ENCODE measurements at regions not wholly inside any gene's neighbourhood (a gene's known extent, or its start where the extent isn't known, plus 50 kb on each side); places are given as distances from the start of the nearest gene placed in this dataset.

- TF ChIP-seq, protein P1, sequence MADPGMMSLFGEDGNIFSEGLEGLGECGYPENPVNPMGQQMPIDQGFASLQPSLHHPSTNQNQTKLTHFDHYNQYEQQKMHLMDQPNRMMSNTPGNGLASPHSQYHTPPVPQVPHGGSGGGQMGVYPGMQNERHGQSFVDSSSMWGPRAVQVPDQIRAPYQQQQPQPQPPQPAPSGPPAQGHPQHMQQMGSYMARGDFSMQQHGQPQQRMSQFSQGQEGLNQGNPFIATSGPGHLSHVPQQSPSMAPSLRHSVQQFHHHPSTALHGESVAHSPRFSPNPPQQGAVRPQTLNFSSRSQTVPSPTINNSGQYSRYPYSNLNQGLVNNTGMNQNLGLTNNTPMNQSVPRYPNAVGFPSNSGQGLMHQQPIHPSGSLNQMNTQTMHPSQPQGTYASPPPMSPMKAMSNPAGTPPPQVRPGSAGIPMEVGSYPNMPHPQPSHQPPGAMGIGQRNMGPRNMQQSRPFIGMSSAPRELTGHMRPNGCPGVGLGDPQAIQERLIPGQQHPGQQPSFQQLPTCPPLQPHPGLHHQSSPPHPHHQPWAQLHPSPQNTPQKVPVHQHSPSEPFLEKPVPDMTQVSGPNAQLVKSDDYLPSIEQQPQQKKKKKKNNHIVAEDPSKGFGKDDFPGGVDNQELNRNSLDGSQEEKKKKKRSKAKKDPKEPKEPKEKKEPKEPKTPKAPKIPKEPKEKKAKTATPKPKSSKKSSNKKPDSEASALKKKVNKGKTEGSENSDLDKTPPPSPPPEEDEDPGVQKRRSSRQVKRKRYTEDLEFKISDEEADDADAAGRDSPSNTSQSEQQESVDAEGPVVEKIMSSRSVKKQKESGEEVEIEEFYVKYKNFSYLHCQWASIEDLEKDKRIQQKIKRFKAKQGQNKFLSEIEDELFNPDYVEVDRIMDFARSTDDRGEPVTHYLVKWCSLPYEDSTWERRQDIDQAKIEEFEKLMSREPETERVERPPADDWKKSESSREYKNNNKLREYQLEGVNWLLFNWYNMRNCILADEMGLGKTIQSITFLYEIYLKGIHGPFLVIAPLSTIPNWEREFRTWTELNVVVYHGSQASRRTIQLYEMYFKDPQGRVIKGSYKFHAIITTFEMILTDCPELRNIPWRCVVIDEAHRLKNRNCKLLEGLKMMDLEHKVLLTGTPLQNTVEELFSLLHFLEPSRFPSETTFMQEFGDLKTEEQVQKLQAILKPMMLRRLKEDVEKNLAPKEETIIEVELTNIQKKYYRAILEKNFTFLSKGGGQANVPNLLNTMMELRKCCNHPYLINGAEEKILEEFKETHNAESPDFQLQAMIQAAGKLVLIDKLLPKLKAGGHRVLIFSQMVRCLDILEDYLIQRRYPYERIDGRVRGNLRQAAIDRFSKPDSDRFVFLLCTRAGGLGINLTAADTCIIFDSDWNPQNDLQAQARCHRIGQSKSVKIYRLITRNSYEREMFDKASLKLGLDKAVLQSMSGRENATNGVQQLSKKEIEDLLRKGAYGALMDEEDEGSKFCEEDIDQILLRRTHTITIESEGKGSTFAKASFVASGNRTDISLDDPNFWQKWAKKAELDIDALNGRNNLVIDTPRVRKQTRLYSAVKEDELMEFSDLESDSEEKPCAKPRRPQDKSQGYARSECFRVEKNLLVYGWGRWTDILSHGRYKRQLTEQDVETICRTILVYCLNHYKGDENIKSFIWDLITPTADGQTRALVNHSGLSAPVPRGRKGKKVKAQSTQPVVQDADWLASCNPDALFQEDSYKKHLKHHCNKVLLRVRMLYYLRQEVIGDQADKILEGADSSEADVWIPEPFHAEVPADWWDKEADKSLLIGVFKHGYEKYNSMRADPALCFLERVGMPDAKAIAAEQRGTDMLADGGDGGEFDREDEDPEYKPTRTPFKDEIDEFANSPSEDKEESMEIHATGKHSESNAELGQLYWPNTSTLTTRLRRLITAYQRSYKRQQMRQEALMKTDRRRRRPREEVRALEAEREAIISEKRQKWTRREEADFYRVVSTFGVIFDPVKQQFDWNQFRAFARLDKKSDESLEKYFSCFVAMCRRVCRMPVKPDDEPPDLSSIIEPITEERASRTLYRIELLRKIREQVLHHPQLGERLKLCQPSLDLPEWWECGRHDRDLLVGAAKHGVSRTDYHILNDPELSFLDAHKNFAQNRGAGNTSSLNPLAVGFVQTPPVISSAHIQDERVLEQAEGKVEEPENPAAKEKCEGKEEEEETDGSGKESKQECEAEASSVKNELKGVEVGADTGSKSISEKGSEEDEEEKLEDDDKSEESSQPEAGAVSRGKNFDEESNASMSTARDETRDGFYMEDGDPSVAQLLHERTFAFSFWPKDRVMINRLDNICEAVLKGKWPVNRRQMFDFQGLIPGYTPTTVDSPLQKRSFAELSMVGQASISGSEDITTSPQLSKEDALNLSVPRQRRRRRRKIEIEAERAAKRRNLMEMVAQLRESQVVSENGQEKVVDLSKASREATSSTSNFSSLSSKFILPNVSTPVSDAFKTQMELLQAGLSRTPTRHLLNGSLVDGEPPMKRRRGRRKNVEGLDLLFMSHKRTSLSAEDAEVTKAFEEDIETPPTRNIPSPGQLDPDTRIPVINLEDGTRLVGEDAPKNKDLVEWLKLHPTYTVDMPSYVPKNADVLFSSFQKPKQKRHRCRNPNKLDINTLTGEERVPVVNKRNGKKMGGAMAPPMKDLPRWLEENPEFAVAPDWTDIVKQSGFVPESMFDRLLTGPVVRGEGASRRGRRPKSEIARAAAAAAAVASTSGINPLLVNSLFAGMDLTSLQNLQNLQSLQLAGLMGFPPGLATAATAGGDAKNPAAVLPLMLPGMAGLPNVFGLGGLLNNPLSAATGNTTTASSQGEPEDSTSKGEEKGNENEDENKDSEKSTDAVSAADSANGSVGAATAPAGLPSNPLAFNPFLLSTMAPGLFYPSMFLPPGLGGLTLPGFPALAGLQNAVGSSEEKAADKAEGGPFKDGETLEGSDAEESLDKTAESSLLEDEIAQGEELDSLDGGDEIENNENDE (IDR thresholded peaks at IDR 0.05; ENCODE audit: insufficient replicate concordance, low read length): no peak
- TF ChIP-seq CTCF (IDR thresholded peaks at IDR 0.05; ENCODE audit: control extremely low read depth in 1 of 3, insufficient read depth in 1 of 3, low read depth in 1 of 3, low read length in 3 of 3) (no peak), POU5F1 (IDR thresholded peaks at IDR 0.05; ENCODE audit: low read depth, low read length) (no peak), BACH1 (IDR thresholded peaks at IDR 0.05; ENCODE audit: low read length) (no peak), CBX8 (IDR thresholded peaks at IDR 0.05; ENCODE audit: borderline replicate concordance, low read depth, low read length) (no peak), ZNF274 (IDR thresholded peaks at IDR 0.05; ENCODE audit: borderline replicate concordance, extremely low read depth, low read length) (no peak), TCF12 (IDR thresholded peaks at IDR 0.05; ENCODE audit: low read depth, low read length) (no peak), POLR2A (IDR thresholded peaks at IDR 0.05; ENCODE audit: control extremely low read depth in 1 of 2, low read depth in 2 of 2, low read length in 2 of 2) (no peak), POLR2AphosphoS5 (IDR thresholded peaks at IDR 0.05; ENCODE audit: low read depth, low read length) (no peak), EP300 (IDR thresholded peaks at IDR 0.05; ENCODE audit: borderline replicate concordance in 1 of 2, low read depth in 2 of 2, low read length in 2 of 2) (no peak), EGR1 (IDR thresholded peaks at IDR 0.05; ENCODE audit: borderline replicate concordance, low read depth, low read length) (no peak)
Measured at GRCh38 chr2:117674172-117674571, 140.3 kb upstream of the DDX18 start (continued).
